ENCODE measurements at regions not wholly inside any gene's neighbourhood (a gene's known extent, or its start where the extent isn't known, plus 50 kb on each side); places are given as distances from the start of the nearest gene placed in this dataset.

GRCh38 chr1:70887936-70888335 lies 159.7 kb downstream of the PTGER3 start:
- TF ChIP-seq, protein P1, sequence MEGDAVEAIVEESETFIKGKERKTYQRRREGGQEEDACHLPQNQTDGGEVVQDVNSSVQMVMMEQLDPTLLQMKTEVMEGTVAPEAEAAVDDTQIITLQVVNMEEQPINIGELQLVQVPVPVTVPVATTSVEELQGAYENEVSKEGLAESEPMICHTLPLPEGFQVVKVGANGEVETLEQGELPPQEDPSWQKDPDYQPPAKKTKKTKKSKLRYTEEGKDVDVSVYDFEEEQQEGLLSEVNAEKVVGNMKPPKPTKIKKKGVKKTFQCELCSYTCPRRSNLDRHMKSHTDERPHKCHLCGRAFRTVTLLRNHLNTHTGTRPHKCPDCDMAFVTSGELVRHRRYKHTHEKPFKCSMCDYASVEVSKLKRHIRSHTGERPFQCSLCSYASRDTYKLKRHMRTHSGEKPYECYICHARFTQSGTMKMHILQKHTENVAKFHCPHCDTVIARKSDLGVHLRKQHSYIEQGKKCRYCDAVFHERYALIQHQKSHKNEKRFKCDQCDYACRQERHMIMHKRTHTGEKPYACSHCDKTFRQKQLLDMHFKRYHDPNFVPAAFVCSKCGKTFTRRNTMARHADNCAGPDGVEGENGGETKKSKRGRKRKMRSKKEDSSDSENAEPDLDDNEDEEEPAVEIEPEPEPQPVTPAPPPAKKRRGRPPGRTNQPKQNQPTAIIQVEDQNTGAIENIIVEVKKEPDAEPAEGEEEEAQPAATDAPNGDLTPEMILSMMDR (IDR thresholded peaks at IDR 0.05): no peak
- TF ChIP-seq POLR2A (IDR thresholded peaks at IDR 0.05): no peak
